Ecto neural progenitor cell (in vitro differentiated cells): ENCODE measurements at regions not wholly inside any gene's neighbourhood (a gene's known extent, or its start where the extent isn't known, plus 50 kb on each side); places are given as distances from the start of the nearest gene placed in this dataset.
"Not testable (repeated sequence)": the region's sequence is repeated elsewhere in the genome, so short reads cannot be mapped to it uniquely, and the experiment has no call there.

ENCODE experiments used
- DNase-seq: peaks from one replicate; pipeline ENCODE4 v3.0.0-alpha.2; 2018; ENCODE audit warnings: low spot score

- DNase-seq: not testable (repeated sequence)
These were observed 53.3 kb upstream of the ARL4D start for GRCh38 chr17:43345515-43345914.

GRCh38 chr17:43344685-43345084 lies 54.1 kb upstream of the ARL4D start:
- no peak for DNase-seq

- DNase-seq: no peak
These were observed 56.3 kb upstream of the ARL4D start for GRCh38 chr17:43342589-43342890.

- no peak for DNase-seq
These were observed 56.8 kb upstream of the ARL4D start for GRCh38 chr17:43341715-43342588.

- DNase-seq: peak; percentile 77
These were observed 59.8 kb upstream of the ARL4D start for GRCh38 chr17:43338886-43339516.

GRCh38 chr17:43337684-43338428 lies 60.9 kb upstream of the ARL4D start:
- no peak for DNase-seq

GRCh38 chr17:43334738-43335402 lies 63.9 kb upstream of the ARL4D start:
- no peak for DNase-seq

- no peak for DNase-seq
These were observed 65.3 kb upstream of the ARL4D start for GRCh38 chr17:43333433-43333943.

- no peak for DNase-seq
These were observed 66.6 kb upstream of the ARL4D start for GRCh38 chr17:43332230-43332629.

GRCh38 chr17:43330876-43331639 lies 67.7 kb upstream of the ARL4D start:
- DNase-seq: no peak

GRCh38 chr17:43329183-43329582 lies 69.6 kb upstream of the ARL4D start:
- no peak for DNase-seq

- DNase-seq: no peak
These were observed 70.1 kb upstream of the ARL4D start for GRCh38 chr17:43328650-43329049.

GRCh38 chr17:43327834-43328420 lies 70.9 kb upstream of the ARL4D start:
- DNase-seq: no peak

- no peak for DNase-seq
These were observed 71.4 kb upstream of the ARL4D start for GRCh38 chr17:43327421-43327820.

GRCh38 chr17:43326490-43327275 lies 72.1 kb upstream of the ARL4D start:
- no peak for DNase-seq

- DNase-seq: peak; percentile 55
These were observed 74.4 kb upstream of the ARL4D start for GRCh38 chr17:43324205-43324893.

- no peak for DNase-seq
These were observed 79.3 kb upstream of the ARL4D start for GRCh38 chr17:43319293-43320124.

GRCh38 chr17:43316522-43317142 lies 82.2 kb upstream of the ARL4D start:
- peak; percentile 60 for DNase-seq
